B cell (primary cell): ENCODE measurements at regions not wholly inside any gene's neighbourhood (a gene's known extent, or its start where the extent isn't known, plus 50 kb on each side); places are given as distances from the start of the nearest gene placed in this dataset.

Source experiments
- ATAC-seq: fragments of 200-7000 bp; cut with Tn5 transposase; one replicate; pipeline ENCODE4 v1.10.0; 2021; ENCODE audit warnings: low read depth, mild to moderate bottlenecking, moderate number of reproducible peaks, moderate library complexity
- CTCF ChIA-PET: fragments of 350-600 bp; sonication (Branson Sonifier 250); formaldehyde crosslinking; loops from one replicate; lab custom pipeline; 2021; ENCODE audit warnings: antibody characterized with exemption, inconsistent platforms; lab: Charles Lee
- POLR2A ChIA-PET: fragments of 350-600 bp; sonication (Branson Sonifier 250); formaldehyde crosslinking; loops from one replicate; lab custom pipeline; 2021; ENCODE audit warnings: antibody characterized with exemption; lab: Charles Lee
- DNase-seq: peaks from one replicate; pipeline ENCODE4 v3.0.0; 2013
- H2AFZ ChIP-seq: 2 replicates; pipeline ENCODE4 v1.6.1; 2012; ENCODE audit warnings: mild to moderate bottlenecking, low read depth, low read length; ENCODE audit not compliant: insufficient read depth, poor library complexity, severe bottlenecking
- H3K27ac ChIP-seq, 2 donors: 1 replicate in 1 of 2; 2 replicates in 1 of 2; pipeline ENCODE4 v1.5.1; 2012 to 2013; ENCODE audit warnings: low read length in 2 of 2, mild to moderate bottlenecking in 2 of 2, moderate library complexity in 1 of 2
- H3K27me3 ChIP-seq, 4 experiments: fragments of 200-600 bp in 1 of 4; sonication (generic) in 1 of 4; replicated peaks in 1 of 4; 1 replicate in 2 of 4; 2 replicates in 2 of 4; pipeline versions ENCODE4 v1.6.1 to v1.7.0; 2013 to 2016; ENCODE audit warnings: low read length in 3 of 4, mild to moderate bottlenecking in 2 of 4, mixed read lengths in 1 of 4, moderate library complexity in 1 of 4; ENCODE audit not compliant: insufficient read depth in 4 of 4, control insufficient read depth in 3 of 4; ENCODE audit errors: control extremely low read depth in 1 of 4
- H3K36me3 ChIP-seq, 2 experiments: replicated peaks in 1 of 2; 1 replicate in 1 of 2; 2 replicates in 1 of 2; pipeline versions ENCODE4 v1.6.1 to v1.7.1; 2013; ENCODE audit warnings: low read length in 1 of 2; ENCODE audit not compliant: insufficient read depth in 2 of 2, control insufficient read depth in 1 of 2; ENCODE audit errors: control extremely low read depth in 1 of 2, extremely low read depth in 1 of 2
- H3K4me1 ChIP-seq, 2 donors: fragments of 200-600 bp in 1 of 2; sonication (generic) in 1 of 2; 1 replicate in 1 of 2; 2 replicates in 1 of 2; pipeline versions ENCODE4 v1.5.1 to v1.6.1; 2013 to 2017; ENCODE audit warnings: low read length in 2 of 2; ENCODE audit not compliant: control insufficient read depth in 2 of 2, insufficient read depth in 2 of 2
- H3K4me2 ChIP-seq: replicated peaks from 2 replicates; pipeline ENCODE3; 2012; ENCODE audit warnings: mild to moderate bottlenecking, low read depth, low read length; ENCODE audit not compliant: poor library complexity, severe bottlenecking
- H3K4me3 ChIP-seq, 5 experiments: fragments of 200-600 bp in 1 of 5; sonication (generic) in 1 of 5; 1 replicate in 3 of 5; 2 replicates in 2 of 5; pipeline versions ENCODE4 v1.5.1 to v1.7.0; 2011 to 2016; ENCODE audit warnings: low read length in 4 of 5, mild to moderate bottlenecking in 4 of 5, low read depth in 2 of 5, control low read depth in 1 of 5, moderate library complexity in 1 of 5; ENCODE audit not compliant: insufficient read depth in 1 of 5; ENCODE audit errors: control extremely low read depth in 1 of 5, extremely low read depth in 1 of 5
- H3K79me2 ChIP-seq: fragments of 200-600 bp; sonication (generic); one replicate; pipeline ENCODE4 v1.6.0; 2016; ENCODE audit warnings: low read length; ENCODE audit not compliant: control insufficient read depth, insufficient read depth
- H3K9ac ChIP-seq: fragments of 200-600 bp; sonication (generic); 2 replicates; pipeline ENCODE4 v1.6.1; 2017; ENCODE audit warnings: mild to moderate bottlenecking, low read length, moderate library complexity
- H3K9me3 ChIP-seq, 3 donors: one replicate each; pipeline versions ENCODE4 v1.6.1 to v1.7.1; 2013; ENCODE audit warnings: low read length in 2 of 3; ENCODE audit not compliant: control insufficient read depth in 2 of 3, insufficient read depth in 1 of 3; ENCODE audit errors: control extremely low read depth in 1 of 3
- H4K20me1 ChIP-seq: 2 replicates; pipeline ENCODE4 v1.6.0; 2012; ENCODE audit warnings: mild to moderate bottlenecking, low read length; ENCODE audit not compliant: insufficient read depth, control insufficient read depth, poor library complexity, severe bottlenecking
- H3K27ac Mint-ChIP-seq: one replicate; pipeline ENCODE4 v1.8.0; 2021; ENCODE audit warnings: mixed read lengths
- H3K27me3 Mint-ChIP-seq: one replicate; pipeline ENCODE4 v1.8.0; 2021; ENCODE audit warnings: mixed read lengths
- H3K4me1 Mint-ChIP-seq: one replicate; pipeline ENCODE4 v1.8.0; 2021; ENCODE audit warnings: mixed read lengths
- H3K4me3 Mint-ChIP-seq: one replicate; pipeline ENCODE4 v1.8.0; 2021; ENCODE audit warnings: mixed read lengths
- H3K9me3 Mint-ChIP-seq: one replicate; pipeline ENCODE4 v1.8.0; 2022; ENCODE audit warnings: mixed read lengths; ENCODE audit not compliant: insufficient read depth
- EZH2 ChIP-seq: IDR thresholded peaks from 2 replicates; pipeline ENCODE4 v1.6.1; 2012; ENCODE audit warnings: borderline replicate concordance, low read depth, mild to moderate bottlenecking, moderate library complexity, low read length; ENCODE audit not compliant: insufficient read depth, poor library complexity, severe bottlenecking
- WGBS: methylation state at CpG from one replicate; pipeline ENCODE4 v1.1.5; 2013; ENCODE audit warnings: missing lambda C conversion rate; ENCODE audit not compliant: insufficient coverage; 5-methylcytosine and 5-hydroxymethylcytosine counted together
- intact Hi-C: fragments of 100-400 bp; cut with micrococcal nuclease; formaldehyde crosslinking; loops from one replicate; pipeline ENCODE4 v1.10.0; 2022
- TF ChIP-seq, protein P1 (sequence below): fragments of 200-600 bp; IDR thresholded peaks from one replicate; pipeline ENCODE4 v1.8.0; 2022; ENCODE audit warnings: antibody characterized with exemption, mild to moderate bottlenecking

DNA sequence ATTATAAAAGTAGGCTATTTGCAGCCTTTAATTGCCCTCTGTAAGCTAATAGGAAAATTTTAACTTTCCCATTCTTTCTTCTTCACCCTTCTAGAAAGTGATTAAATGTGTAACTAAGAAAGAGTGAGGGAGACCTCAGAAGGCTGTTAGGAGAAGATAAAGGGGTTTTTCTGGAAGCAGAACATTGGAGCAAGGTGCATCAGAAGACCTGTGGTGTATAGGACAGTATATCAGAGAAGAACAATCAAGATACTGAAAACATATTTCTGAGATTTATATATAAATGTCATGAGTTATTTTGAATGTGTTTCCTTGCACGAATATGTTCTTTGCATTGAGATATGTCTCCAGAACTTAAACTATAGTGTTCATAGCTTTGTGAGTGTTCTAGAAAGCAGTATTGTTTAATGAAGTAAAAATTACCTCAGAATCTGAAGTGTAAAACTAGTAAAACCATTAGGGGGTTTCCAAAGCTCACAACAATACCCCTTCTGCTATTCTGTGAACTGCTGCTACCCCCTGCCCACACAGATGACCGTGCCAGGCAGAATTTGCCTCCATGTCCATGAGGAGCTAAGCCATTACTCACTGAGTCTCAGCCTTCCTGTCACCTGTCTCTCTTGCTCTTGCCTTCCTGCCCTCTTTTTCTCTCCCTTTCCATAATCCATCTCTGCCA, 537.9 kb downstream of the EPHA4 start:
- ChIA-PET POLR2A (no interaction called here), CTCF (interaction anchor here (0.7 kb wide), 1 partner anchor 196 kb away, joined by 4 read pairs; no protein-coding TSS in a partner anchor)
- Histone ChIP-seq H3K4me1 (no peaks in the 10 kb centered on the region), H3K27ac (no peak overlapping the region), H3K27me3 (no peaks in the 10 kb centered on the region), H4K20me1 (no peaks in the 10 kb centered on the region), H3K9ac (no peak overlapping the region), H3K9me3 (no peaks in the 10 kb centered on the region), H3K36me3 (no peaks in the 10 kb centered on the region), H3K4me3 (no peak overlapping the region), H3K79me2 (no peaks in the 10 kb centered on the region), H3K4me2 (no peak overlapping the region), H2AFZ (no peak overlapping the region)
- TF ChIP-seq, protein P1, sequence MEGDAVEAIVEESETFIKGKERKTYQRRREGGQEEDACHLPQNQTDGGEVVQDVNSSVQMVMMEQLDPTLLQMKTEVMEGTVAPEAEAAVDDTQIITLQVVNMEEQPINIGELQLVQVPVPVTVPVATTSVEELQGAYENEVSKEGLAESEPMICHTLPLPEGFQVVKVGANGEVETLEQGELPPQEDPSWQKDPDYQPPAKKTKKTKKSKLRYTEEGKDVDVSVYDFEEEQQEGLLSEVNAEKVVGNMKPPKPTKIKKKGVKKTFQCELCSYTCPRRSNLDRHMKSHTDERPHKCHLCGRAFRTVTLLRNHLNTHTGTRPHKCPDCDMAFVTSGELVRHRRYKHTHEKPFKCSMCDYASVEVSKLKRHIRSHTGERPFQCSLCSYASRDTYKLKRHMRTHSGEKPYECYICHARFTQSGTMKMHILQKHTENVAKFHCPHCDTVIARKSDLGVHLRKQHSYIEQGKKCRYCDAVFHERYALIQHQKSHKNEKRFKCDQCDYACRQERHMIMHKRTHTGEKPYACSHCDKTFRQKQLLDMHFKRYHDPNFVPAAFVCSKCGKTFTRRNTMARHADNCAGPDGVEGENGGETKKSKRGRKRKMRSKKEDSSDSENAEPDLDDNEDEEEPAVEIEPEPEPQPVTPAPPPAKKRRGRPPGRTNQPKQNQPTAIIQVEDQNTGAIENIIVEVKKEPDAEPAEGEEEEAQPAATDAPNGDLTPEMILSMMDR: no peak
- no peak for ATAC-seq
- WGBS: 85% methylated on average over 1 of the region's 2 CpGs
- H3K9me3 Mint-ChIP-seq: no peaks in the 10 kb centered on the region
- no peak for DNase-seq
- H3K27ac Mint-ChIP-seq: no peak overlapping the region
- no peak overlapping the region for H3K4me3 Mint-ChIP-seq
- H3K27me3 Mint-ChIP-seq: peaks cover 3% of the 10 kb centered on the region
- intact Hi-C loops: no loop called here
- H3K4me1 Mint-ChIP-seq: peaks cover 1% of the 10 kb centered on the region

DNA sequence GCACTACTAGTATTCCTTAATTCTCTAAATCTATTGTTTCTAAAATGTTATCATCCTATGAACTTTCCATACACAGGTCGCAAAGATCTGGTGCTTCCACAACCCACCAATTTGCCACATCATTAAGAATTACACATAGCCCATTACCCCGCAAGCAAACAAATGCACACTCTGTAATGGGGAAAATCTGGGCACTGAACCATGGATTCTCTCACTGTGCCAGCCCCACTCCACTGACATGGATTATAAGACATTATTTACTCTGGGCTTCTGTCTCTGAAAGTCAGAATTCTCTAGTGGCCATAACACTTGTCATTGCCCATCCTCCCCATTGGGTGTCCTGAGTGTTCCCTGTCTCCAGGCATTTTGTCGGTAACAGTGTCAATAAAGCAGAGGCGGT, 537.1 kb downstream of the EPHA4 start:
- ChIA-PET CTCF (no interaction called here), POLR2A (no interaction called here)
- Histone ChIP-seq H3K9me3 (no peaks in the 10 kb centered on the region), H4K20me1 (no peaks in the 10 kb centered on the region), H3K36me3 (no peaks in the 10 kb centered on the region), H3K9ac (no peak overlapping the region), H3K27me3 (no peaks in the 10 kb centered on the region), H3K4me1 (no peaks in the 10 kb centered on the region), H3K27ac (no peak overlapping the region), H3K79me2 (no peaks in the 10 kb centered on the region), H3K4me2 (no peak overlapping the region), H2AFZ (no peak overlapping the region), H3K4me3 (no peak overlapping the region)
- ATAC-seq: no peak
- Mint-ChIP-seq H3K4me1 (peaks cover 1% of the 10 kb centered on the region), H3K4me3 (no peak overlapping the region), H3K27me3 (peaks cover 3% of the 10 kb centered on the region), H3K9me3 (no peaks in the 10 kb centered on the region), H3K27ac (no peak overlapping the region)
- no peak for TF ChIP-seq EZH2
- TF ChIP-seq, protein P1: no peak
- 97% methylated on average over 3 of the region's 4 CpGs for WGBS
- no peak for DNase-seq
- intact Hi-C loops: no loop called here
